ENCODE measurements at regions not wholly inside any gene's neighbourhood (a gene's known extent, or its start where the extent isn't known, plus 50 kb on each side); places are given as distances from the start of the nearest gene placed in this dataset.
"Not testable (repeated sequence)": the region's sequence is repeated elsewhere in the genome, so short reads cannot be mapped to it uniquely, and the experiment has no call there.

GRCh38 chr3:166531730-166532129 lies 694.5 kb upstream of the BCHE start:
- in situ Hi-C loops (cut with HindIII; ENCODE audit: low pct_unique_long_range_greater_than_20kb, low sequenced_read_pairs) = no loop called here
- no peak for DNase-seq (ENCODE audit: low read depth, low spot score)

DNA sequence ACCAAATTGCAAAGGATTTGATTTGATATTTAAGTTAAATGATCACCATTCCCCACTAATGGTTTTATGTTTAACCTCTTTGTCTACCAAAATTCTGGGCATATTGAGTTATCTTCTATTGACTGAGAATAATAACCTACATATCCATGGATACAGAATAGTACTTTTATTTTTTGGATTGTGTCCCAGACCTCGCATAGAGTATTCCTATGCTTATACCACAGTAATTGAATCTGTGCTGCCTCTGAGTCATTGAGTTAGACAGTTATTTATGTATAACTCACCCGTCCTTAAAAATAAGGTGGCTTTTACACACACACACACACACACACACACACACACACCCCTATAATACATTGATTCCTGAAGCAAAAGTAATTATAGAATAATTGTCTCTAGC lies 690.1 kb upstream of the BCHE start:
- DNase-seq (ENCODE audit: low read depth, low spot score) = no peak
- in situ Hi-C loops (cut with HindIII; ENCODE audit: low pct_unique_long_range_greater_than_20kb, low sequenced_read_pairs) = no loop called here

DNA sequence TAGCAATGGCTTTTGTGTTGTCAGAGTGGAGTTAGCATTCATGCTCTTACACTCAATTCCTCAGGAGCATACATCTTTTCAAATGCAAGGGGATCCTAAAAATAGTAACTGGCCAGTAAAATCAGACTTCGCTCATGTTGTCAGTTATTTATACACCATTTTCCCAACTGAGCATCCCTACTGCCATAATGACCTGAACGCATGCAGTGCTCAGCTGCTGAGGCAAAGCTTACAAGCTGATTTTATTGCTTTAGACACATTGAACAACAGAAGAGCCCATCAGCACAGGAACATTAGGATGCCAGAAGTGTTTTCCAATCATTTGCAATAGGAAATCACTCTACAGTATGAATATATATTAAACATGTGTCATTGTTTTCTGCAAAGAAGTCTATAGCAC lies 689.7 kb upstream of the BCHE start:
- in situ Hi-C loops (cut with HindIII; ENCODE audit: low pct_unique_long_range_greater_than_20kb, low sequenced_read_pairs) = no loop called here
- no peak for DNase-seq (ENCODE audit: low read depth, low spot score)

GRCh38 chr3:166522017-166522416 lies 684.8 kb upstream of the BCHE start:
- DNase-seq (ENCODE audit: low read depth, low spot score) = no peak
- in situ Hi-C loops (cut with HindIII; ENCODE audit: low pct_unique_long_range_greater_than_20kb, low sequenced_read_pairs) = no loop called here

DNA sequence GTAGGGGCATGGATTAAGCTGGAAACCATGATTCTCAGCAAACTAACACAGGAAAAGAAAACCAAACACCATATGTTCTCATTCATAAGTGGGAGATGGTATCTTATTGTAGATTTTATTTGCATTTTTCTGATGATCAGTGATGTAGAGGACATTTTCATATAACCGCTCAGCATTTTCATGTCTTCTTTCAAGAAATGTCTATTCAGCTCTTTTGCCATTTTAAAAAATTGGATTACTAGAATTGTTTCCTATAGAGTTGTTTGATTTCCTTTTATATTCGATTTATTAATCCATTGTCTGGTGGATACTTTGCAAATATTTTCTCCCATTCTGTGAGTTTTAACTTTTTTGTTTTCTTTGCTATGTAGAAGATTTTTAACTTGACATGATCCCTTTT lies 682.2 kb upstream of the BCHE start:
- in situ Hi-C loops (cut with HindIII; ENCODE audit: low pct_unique_long_range_greater_than_20kb, low sequenced_read_pairs) = no loop called here

GRCh38 chr3:166518040-166518439 lies 680.8 kb upstream of the BCHE start:
- in situ Hi-C loops (cut with HindIII; ENCODE audit: low pct_unique_long_range_greater_than_20kb, low sequenced_read_pairs) = no loop called here
- peak; percentile 78 for DNase-seq (ENCODE audit: low read depth, low spot score)

More for the DNA sequence above, 682.2 kb upstream of the BCHE start:
- DNase-seq (ENCODE audit: low read depth, low spot score) = no peak

GRCh38 chr3:166510382-166510781 lies 673.2 kb upstream of the BCHE start:
- in situ Hi-C loops (cut with HindIII; ENCODE audit: low pct_unique_long_range_greater_than_20kb, low sequenced_read_pairs) = no loop called here
- no peak for DNase-seq (ENCODE audit: low read depth, low spot score)

- in situ Hi-C loops (cut with HindIII; ENCODE audit: low pct_unique_long_range_greater_than_20kb, low sequenced_read_pairs); DNase-seq (ENCODE audit: low read depth, low spot score): not testable (repeated sequence)
Measured at GRCh38 chr3:166500420-166500819, 663.2 kb upstream of the BCHE start.

DNA sequence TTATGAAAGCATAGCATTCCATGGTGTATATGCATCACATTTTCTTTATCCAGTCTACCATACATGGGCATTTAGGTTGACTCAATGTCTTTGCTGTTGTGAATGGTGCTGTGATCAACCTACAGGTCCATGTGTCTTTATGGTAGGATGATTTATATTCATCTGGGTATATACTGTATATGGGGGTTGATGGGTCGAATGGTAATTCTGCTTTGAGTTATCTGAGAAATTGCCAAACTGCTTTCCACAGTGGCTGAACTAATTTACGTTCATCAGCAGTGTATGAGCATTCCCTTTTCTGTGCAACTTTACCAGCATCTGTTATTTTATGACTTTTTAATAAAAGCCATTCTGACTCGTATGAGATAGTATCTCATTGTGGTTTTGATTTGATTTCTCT lies 662.4 kb upstream of the BCHE start:
- in situ Hi-C loops (cut with HindIII; ENCODE audit: low pct_unique_long_range_greater_than_20kb, low sequenced_read_pairs) = no loop called here
- DNase-seq (ENCODE audit: low read depth, low spot score) = no peak

DNA sequence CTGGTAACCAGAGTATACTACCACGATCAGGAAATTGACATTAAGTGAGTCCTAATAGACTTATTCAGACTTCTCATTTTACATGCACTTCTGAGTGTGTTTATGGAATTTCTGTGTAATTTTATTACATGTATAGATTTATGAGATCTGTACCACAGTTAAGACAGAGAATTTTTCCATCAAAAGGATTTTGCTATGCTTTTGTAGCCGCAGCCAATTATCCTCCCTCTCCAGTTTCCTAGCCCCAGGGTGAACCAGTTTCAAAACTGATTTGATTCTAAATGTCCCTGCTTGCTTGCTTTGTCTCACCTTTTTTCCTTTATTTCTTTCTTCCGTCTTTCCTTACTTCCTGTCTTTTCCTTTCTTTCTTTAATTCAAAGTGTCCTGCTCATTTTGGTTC lies 661.2 kb upstream of the BCHE start:
- in situ Hi-C loops (cut with HindIII; ENCODE audit: low pct_unique_long_range_greater_than_20kb, low sequenced_read_pairs) = no loop called here
- DNase-seq (ENCODE audit: low read depth, low spot score) = no peak

DNA sequence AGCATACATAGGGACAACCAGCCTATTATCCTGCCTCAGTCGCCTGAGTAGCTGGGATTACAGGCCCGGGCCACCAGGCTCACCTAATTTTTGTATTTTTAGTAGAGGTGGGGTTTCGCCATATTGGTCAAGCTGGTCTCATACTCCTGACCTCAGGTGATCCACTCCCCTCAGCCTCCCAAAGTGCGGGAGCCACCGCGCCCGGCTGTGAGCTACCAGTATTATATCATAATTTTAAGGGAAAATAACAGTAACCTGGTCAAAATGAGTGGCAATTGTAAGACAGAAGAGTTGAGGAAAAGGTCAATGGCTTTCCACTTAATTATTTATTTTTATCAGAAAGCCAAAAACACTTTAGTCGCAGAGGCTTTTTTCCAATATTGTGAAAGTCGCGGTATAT lies 652.6 kb upstream of the BCHE start:
- no peak for DNase-seq (ENCODE audit: low read depth, low spot score)
- in situ Hi-C loops (cut with HindIII; ENCODE audit: low pct_unique_long_range_greater_than_20kb, low sequenced_read_pairs) = no loop called here

DNA sequence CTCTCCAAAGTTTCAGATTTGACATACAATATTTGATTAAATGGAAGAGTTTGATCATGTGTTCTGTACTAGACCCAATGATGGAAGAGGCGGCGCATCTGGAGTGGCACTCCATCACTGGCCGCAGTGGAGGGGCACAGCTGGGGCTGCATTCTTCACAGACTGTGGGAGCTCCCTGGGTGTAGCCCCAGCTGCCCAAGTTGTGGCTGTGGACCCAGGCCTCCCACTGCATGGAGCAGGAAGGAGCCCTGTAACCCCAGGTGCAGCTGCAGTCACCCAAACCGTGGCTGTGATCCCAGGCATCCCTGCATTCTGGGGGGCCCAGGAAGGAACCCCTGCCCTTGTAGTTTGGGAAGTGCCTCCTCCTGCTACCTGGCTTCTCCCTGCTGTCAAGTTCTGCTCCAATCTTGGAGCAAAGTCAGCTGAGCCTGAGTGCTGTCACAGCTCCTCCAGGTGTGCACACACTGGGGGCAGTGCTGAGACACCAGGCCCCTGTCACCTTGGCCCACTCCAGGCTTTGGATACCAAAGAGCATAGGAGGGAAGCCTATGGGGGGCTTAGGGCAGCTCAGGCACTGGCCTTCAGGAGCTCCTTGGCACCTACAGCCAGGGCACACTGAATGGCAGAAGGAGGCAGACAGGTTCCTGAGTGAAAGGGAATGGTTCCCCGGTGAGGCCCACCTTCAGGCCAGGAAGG lies 651.9 kb upstream of the BCHE start:
- DNase-seq (ENCODE audit: low read depth, low spot score) = no peak
- in situ Hi-C loops (cut with HindIII; ENCODE audit: low pct_unique_long_range_greater_than_20kb, low sequenced_read_pairs) = no loop called here

DNA sequence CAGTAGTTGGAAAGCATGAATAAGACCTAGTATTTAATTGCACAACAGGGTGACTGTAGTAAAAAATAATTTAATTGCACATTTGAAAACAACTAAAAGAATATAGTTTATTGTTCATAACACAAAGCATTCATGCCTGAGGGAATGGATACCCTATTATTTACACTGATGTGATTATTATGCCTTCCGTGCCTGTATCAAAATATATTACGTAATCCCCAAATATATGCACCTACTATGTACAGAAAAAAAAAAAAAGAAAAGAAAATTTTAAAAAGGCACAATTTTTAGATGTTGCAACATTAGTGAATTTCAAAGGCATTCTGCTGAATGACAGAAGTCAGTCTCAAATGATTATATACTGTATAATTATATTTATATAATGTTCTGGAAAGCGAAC lies 647.2 kb upstream of the BCHE start:
- no peak for DNase-seq (ENCODE audit: low read depth, low spot score)
- in situ Hi-C loops (cut with HindIII; ENCODE audit: low pct_unique_long_range_greater_than_20kb, low sequenced_read_pairs) = no loop called here

GRCh38 chr3:166481340-166481739 lies 644.1 kb upstream of the BCHE start:
- in situ Hi-C loops (cut with HindIII; ENCODE audit: low pct_unique_long_range_greater_than_20kb, low sequenced_read_pairs) = no loop called here
- no peak for DNase-seq (ENCODE audit: low read depth, low spot score)

- no peak for DNase-seq (ENCODE audit: low read depth, low spot score)
- in situ Hi-C loops (cut with HindIII; ENCODE audit: low pct_unique_long_range_greater_than_20kb, low sequenced_read_pairs) = no loop called here
Measured at GRCh38 chr3:166478356-166478755, 641.1 kb upstream of the BCHE start.

- DNase-seq (ENCODE audit: low read depth, low spot score) = no peak
- in situ Hi-C loops (cut with HindIII; ENCODE audit: low pct_unique_long_range_greater_than_20kb, low sequenced_read_pairs) = no loop called here
Measured at GRCh38 chr3:166473501-166473900, 636.3 kb upstream of the BCHE start.

DNA sequence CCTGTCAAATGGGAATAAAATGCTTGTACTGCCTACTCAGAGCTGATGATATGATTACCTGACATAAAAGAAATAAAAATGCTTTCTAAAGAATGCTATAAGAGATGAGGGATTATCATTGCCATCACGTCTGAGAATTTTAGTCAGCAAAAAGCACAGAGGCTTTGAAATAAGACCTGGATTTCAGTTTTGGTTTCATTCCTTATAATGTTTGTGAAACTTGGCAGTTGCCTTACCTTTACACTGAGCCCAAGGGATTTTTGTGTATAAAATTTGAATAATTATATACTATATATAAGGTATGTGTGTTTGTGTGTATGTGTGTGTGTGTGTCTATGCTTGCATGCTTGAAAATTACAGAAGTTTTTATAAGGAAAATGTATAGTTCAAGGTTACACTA lies 634.8 kb upstream of the BCHE start:
- in situ Hi-C loops (cut with HindIII; ENCODE audit: low pct_unique_long_range_greater_than_20kb, low sequenced_read_pairs) = no loop called here
- DNase-seq (ENCODE audit: low read depth, low spot score) = no peak

- in situ Hi-C loops (cut with HindIII; ENCODE audit: low pct_unique_long_range_greater_than_20kb, low sequenced_read_pairs) = no loop called here
- no peak for DNase-seq (ENCODE audit: low read depth, low spot score)
Measured at GRCh38 chr3:166471074-166471767, 634.0 kb upstream of the BCHE start.

GRCh38 chr3:166462891-166463470 lies 625.8 kb upstream of the BCHE start:
- in situ Hi-C loops (cut with HindIII; ENCODE audit: low pct_unique_long_range_greater_than_20kb, low sequenced_read_pairs) = no loop called here
- DNase-seq (ENCODE audit: low read depth, low spot score) = no peak
